Stimulated activated naive CD8-positive, alpha-beta T cell treated with anti-CD3 and anti-CD28 coated beads, Interleukin-15, Interleukin-2, amounts not matched to agents 100 U/mL and 50 U/mL, for 24 hours (primary cell): ENCODE measurements at regions not wholly inside any gene's neighbourhood (a gene's known extent, or its start where the extent isn't known, plus 50 kb on each side); places are given as distances from the start of the nearest gene placed in this dataset.

Source experiments
- ATAC-seq: fragments of 150-1000 bp; cut with Tn5 transposase; one replicate; pipeline ENCODE4 v1.10.0; 2021
- DNase-seq: peaks from one replicate; pipeline ENCODE4 v3.0.0; 2021

DNA sequence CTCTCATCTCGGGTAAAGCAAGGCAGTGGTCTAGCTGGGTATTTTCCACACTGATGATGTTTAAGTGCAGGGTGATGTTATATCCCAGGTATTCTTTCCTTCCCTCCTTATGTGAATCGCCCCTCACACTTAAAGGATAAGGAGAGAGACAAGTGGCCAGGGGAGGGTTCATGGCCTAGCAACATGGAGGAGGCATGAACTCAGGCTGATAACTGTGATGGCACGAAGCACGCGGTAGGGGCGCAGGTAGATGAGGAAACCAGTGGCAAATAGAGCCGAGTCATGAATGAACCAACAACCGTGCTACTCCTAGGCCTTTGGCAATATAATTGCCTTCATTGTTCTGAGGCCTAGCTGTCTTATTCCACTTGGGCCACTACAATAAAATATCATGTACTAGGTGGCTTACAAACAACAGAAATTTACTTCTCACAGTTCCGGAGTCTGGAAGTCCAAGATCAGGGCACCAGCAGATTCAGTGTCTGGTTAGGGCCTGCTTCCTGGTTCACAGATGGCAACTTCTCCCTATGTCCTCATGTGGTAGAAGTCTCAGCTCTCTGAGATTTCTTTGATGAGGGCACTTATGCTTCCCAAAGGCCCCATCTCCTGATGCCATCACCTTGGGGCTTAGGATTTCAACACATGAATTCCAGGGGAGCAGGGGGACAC lies 56.0 kb upstream of the PIK3CG start:
- ATAC-seq (no peak), DNase-seq (no peak)

DNA sequence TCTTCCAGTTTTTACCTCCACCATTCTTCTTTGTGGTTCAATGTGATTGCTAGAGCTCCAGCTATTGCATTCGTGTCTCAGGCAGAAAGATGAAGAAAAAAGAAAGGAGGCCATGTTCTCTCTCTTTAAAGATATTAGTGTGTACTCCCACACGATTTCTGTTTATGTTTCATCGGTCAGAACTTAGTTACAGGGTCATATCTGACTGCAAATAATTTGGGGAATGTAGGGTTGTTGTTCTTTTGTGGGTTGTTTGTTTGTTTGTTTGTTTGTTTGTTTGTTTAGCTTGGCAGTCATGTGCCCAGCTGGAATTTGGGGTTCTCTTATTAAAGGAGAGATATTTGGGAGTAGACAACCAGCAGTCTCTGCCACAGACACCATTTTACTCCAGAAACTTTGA lies 53.6 kb upstream of the PIK3CG start:
- ATAC-seq, result no peak
- DNase-seq, result no peak

DNA sequence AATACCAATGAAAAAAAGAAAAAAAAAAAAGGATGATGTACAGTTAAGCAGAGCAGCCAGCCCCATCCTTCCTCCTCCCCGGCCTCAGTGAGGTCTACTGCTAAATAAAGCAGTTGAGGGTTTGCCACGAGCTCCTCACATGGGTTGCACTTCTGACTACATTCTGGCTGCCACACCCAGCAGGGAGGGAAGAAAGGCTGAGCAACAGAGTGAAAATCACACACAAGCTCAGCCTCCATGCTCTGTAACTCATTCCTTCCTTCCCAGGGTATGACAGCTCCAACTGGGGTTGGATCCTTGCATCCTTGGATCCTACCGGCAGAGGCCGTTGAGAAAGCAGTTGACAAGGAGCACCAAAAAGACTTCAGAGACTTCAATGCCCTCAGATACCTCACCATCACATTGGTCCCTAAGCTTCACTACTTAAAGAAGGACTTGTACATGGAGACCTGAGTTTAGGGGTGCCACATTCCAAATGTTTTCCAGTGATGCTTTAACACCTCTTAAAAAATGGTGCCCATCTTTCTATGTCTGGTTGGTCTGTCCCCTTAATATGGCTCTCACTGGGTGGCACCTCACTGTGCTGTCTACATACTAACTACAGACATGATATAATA lies 52.9 kb upstream of the PIK3CG start:
- ATAC-seq, result no peak
- no peak for DNase-seq

DNA sequence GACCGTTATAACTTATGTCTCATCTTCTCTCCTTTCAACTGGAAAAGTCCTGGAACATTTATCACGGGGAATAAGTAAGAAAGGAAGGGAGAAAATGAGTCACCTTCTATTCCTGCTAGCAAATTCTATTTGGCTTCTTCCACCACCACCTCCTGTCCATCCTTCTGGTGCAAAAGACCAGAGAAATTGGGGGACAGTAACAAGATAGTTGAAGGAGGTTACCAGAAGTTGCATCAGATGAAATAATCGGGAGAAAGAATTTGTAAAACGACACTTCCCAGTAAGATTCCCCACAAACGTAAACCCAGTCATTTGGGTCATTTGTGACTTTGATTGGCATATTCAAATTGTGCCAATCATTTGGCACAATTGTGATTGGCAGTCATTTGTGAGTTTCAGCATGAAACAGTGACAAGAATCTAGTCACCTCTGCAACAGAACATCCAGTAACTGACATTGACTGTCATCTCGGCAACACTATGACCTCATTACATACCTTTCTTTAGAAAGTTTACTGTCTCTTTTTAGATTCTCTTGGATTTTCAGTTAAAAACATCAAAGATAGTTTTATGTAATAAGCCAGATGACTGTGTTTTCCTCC lies 51.3 kb upstream of the PIK3CG start:
- ATAC-seq (no peak), DNase-seq (no peak)

DNA sequence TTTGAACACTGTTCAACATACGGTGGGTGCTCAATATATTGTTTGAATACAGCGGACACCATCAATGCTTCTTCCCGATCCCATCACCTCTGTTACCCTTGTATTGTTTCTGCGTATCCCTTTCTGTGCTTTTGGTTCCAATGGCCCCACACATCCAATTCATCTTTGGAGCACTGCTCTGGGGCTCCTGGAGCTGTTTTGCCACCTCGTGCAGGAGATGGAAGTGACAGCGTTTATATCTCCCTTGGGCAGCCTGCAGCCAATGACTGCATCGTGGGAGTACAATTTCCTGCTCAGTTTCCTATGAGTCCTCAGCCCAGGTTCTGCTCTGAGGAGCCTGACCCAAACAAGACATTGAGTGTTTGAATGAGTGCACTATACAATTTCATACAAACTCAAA lies 50.2 kb upstream of the PIK3CG start:
- ATAC-seq (no peak), DNase-seq (no peak)
